ENCODE measurements at regions not wholly inside any gene's neighbourhood (a gene's known extent, or its start where the extent isn't known, plus 50 kb on each side); places are given as distances from the start of the nearest gene placed in this dataset.

- no peak for TF ChIP-seq CTCF (IDR thresholded peaks at IDR 0.05; ENCODE audit: borderline replicate concordance, extremely low read depth, insufficient read depth)
- DNase-seq (no peak), FAIRE-seq (no peak)
- H3K4me1 ChIP-seq (ENCODE audit: control insufficient read depth in 2 of 3, insufficient read depth in 2 of 3, low read depth in 1 of 3, low read length in 3 of 3): peaks cover 0 to 2% (median 0%) of the 10 kb centered on the region in 3 donors
- H3K4me3 ChIP-seq (ENCODE audit: low read length in 3 of 3): no peak overlapping the region
- intact Hi-C loops (cut with DNase I): no loop called here
- no peaks in the 10 kb centered on the region for H3K36me3 ChIP-seq (ENCODE audit: control insufficient read depth in 2 of 3, insufficient read depth in 3 of 3, low read length in 3 of 3)
- H3K27me3 ChIP-seq (ENCODE audit: control insufficient read depth, insufficient read depth, low read length): no peaks in the 10 kb centered on the region
- no peaks in the 10 kb centered on the region for H3K9me3 ChIP-seq (ENCODE audit: control insufficient read depth in 2 of 3, insufficient read depth in 1 of 3, low read length in 3 of 3)
- no peak overlapping the region for H3K27ac ChIP-seq (ENCODE audit: low read depth in 2 of 2, low read length in 2 of 2)
- no peak overlapping the region for H3K9ac ChIP-seq (ENCODE audit: low read length in 3 of 3)
Observed at GRCh38 chr5:74139589-74139988, 500.9 kb downstream of the ENC1 start.

DNA sequence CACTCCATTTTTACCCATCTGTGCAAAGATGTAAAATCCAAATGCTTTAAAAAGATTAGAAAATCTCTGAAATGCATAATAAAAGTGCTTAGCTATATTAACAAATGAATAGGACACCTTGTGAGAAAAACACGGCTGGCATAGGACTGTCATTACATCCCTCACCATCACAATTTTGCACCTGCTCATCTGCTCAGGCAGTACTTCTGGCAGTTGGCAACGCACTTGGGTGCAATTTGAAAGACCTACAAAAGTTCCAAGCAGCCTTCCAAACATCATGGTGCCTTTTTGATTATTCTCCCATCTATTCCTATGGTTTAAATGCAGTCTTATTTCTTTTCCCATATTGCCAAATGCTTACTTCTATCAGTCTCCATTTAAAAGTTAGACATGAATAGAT lies 501.8 kb downstream of the ENC1 start:
- no peaks in the 10 kb centered on the region for H3K27me3 ChIP-seq (ENCODE audit: control insufficient read depth, insufficient read depth, low read length)
- DNase-seq: no peak
- TF ChIP-seq CTCF (IDR thresholded peaks at IDR 0.05; ENCODE audit: borderline replicate concordance, extremely low read depth, insufficient read depth): no peak
- peaks cover 0 to under 1% (median 0%) of the 10 kb centered on the region in 3 donors for H3K4me1 ChIP-seq (ENCODE audit: control insufficient read depth in 2 of 3, insufficient read depth in 2 of 3, low read depth in 1 of 3, low read length in 3 of 3)
- intact Hi-C loops (cut with DNase I): no loop called here
- no peaks in the 10 kb centered on the region for H3K36me3 ChIP-seq (ENCODE audit: control insufficient read depth in 2 of 3, insufficient read depth in 3 of 3, low read length in 3 of 3)
- H3K9me3 ChIP-seq (ENCODE audit: control insufficient read depth in 2 of 3, insufficient read depth in 1 of 3, low read length in 3 of 3): no peaks in the 10 kb centered on the region
- H3K27ac ChIP-seq (ENCODE audit: low read depth in 2 of 2, low read length in 2 of 2): no peak overlapping the region
- no peak overlapping the region for H3K9ac ChIP-seq (ENCODE audit: low read length in 3 of 3)
- FAIRE-seq: no peak
- no peak overlapping the region for H3K4me3 ChIP-seq (ENCODE audit: low read length in 3 of 3)

DNA sequence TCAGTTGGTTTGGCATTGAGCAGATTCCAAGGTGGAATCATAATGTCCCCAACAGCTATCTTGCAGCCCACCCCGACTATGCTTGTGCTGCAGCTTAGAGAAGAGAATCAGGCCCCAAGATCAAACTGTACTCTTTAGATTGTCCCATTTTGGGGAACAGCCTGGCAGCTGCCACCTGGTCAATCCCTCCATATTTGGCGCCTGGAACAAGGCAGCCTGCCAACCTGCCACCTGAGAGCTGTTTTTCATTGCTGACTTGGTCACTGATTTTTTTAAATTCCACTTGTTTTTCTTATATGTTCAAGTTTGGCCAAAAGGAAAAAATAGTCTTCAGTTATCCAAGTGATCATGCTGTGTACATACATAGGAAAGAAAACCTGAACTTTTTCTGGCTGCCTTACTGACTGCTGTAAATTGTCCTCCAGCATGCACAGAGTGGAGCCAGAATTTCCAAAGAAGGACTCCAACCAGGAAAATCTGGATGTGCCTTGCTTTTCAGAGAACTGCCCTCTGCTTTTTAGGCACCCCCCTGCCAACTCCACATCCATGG lies 504.2 kb downstream of the ENC1 start:
- no peaks in the 10 kb centered on the region for H3K36me3 ChIP-seq (ENCODE audit: control insufficient read depth in 2 of 3, insufficient read depth in 3 of 3, low read length in 3 of 3)
- no peak overlapping the region for H3K4me3 ChIP-seq (ENCODE audit: low read length in 3 of 3)
- intact Hi-C loops (cut with DNase I): no loop called here
- DNase-seq (no peak), FAIRE-seq (no peak)
- no peak for TF ChIP-seq CTCF (IDR thresholded peaks at IDR 0.05; ENCODE audit: borderline replicate concordance, extremely low read depth, insufficient read depth)
- H3K4me1 ChIP-seq (ENCODE audit: control insufficient read depth in 2 of 3, insufficient read depth in 2 of 3, low read depth in 1 of 3, low read length in 3 of 3): no peaks in the 10 kb centered on the region
- H3K27me3 ChIP-seq (ENCODE audit: control insufficient read depth, insufficient read depth, low read length): no peaks in the 10 kb centered on the region
- H3K9ac ChIP-seq (ENCODE audit: low read length in 3 of 3): no peak overlapping the region
- no peaks in the 10 kb centered on the region for H3K9me3 ChIP-seq (ENCODE audit: control insufficient read depth in 2 of 3, insufficient read depth in 1 of 3, low read length in 3 of 3)
- H3K27ac ChIP-seq (ENCODE audit: low read depth in 2 of 2, low read length in 2 of 2): no peak overlapping the region

DNA sequence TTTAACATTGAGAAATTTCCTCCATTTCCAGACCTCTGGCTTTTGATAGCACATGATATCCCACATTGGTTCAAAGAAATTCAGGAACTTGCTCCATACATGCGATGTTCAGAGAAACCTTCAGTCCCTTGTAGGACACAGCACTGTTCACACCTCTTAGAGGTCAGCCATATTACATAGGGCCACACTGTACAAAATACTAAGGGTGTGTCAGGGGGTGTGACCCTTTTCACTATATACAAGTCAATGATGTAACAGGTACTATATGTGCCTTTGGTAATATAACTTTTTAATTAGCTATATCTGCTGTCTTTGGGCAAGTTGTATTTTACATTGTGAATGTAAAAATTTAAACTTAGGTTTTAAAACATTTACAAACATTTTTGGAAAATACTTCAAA lies 505.5 kb downstream of the ENC1 start:
- no peak for DNase-seq

More for the DNA sequence above, 505.5 kb downstream of the ENC1 start:
- Histone ChIP-seq H3K4me3 (ENCODE audit: low read length in 3 of 3) (no peak overlapping the region), H3K4me1 (ENCODE audit: control insufficient read depth in 2 of 3, insufficient read depth in 2 of 3, low read depth in 1 of 3, low read length in 3 of 3) (no peaks in the 10 kb centered on the region), H3K27ac (ENCODE audit: low read depth in 2 of 2, low read length in 2 of 2) (no peak overlapping the region), H3K9me3 (ENCODE audit: control insufficient read depth in 2 of 3, insufficient read depth in 1 of 3, low read length in 3 of 3) (no peaks in the 10 kb centered on the region), H3K36me3 (ENCODE audit: control insufficient read depth in 2 of 3, insufficient read depth in 3 of 3, low read length in 3 of 3) (no peaks in the 10 kb centered on the region), H3K9ac (ENCODE audit: low read length in 3 of 3) (no peak overlapping the region), H3K27me3 (ENCODE audit: control insufficient read depth, insufficient read depth, low read length) (no peaks in the 10 kb centered on the region)
- no peak for TF ChIP-seq CTCF (IDR thresholded peaks at IDR 0.05; ENCODE audit: borderline replicate concordance, extremely low read depth, insufficient read depth)
- intact Hi-C loops (cut with DNase I): no loop called here
- FAIRE-seq: no peak

All from kidney (tissue), 13 donors.